NCI-H524 (cell line): ENCODE measurements at regions not wholly inside any gene's neighbourhood (a gene's known extent, or its start where the extent isn't known, plus 50 kb on each side); places are given as distances from the start of the nearest gene placed in this dataset.
"Not testable (repeated sequence)": the region's sequence is repeated elsewhere in the genome, so short reads cannot be mapped to it uniquely, and the experiment has no call there.

Experiments used
- DNase-seq, 2 experiments: peaks; one replicate each; lab custom pipeline; 2025; lab: John Stamatoyannopoulos, UW

DNA sequence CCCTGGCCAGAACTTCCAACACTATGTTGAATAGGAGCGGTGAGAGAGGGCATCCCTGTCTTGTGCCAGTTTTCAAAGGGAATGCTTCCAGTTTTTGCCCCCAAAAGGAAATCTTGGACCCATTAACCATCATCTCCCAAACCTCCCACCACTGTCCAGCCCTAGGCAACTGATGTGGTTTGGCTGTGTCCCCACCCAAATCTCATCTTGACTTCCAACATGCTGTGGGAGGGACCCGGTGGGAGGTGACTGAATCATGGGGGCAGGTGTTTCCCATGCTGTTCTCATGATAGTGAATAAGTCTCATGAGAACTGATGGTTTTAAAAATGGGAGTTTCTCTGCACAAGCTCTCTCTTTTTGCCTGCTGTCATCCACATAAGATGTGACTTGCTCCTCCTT is 119.1 kb upstream of the RMDN2 start:
- DNase-seq = not testable (repeated sequence)

DNA sequence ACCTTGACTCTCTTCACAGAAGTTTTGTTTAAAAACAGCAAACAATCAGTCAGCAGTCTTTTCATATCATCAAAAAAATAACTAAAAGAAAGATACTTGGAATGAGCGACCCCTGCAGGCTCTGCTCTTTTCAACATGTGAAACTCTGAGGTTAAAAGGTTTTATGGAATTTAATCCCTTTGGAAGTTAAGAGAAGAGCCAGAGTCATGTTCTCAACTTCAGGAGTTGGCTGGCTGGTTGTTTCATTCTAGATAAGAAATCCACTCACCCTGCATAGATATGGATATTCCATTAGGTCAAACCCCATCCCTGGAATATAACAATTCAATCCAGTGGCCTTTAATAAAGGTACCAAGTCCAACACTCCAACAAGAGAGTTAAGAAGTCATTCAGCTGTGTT is 115.6 kb upstream of the RMDN2 start:
- peak in 1 of 2 experiments; percentile 27 for DNase-seq

- DNase-seq = no peak
These were observed 115.0 kb upstream of the RMDN2 start for GRCh38 chr2:37809931-37810570.

DNA sequence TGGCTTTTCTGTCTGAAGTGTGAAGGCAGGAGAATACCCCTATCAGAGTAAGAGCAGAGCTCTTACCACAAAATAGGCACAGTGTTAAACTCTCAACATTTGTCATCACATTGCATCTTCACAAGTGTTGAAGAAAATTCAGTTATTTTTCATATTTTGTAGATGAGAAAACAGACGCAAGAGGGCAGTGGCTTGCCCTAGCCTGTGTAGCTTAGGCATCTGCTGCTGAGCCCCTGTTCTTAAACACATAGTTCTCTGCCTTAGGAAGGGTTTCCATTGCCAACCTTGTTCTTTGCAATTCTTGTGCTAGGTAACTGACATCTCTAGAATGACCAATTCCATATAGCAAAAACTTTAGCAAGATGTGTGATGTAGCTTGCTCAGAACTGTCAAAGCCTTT is 112.7 kb upstream of the RMDN2 start:
- DNase-seq = no peak

- DNase-seq = no peak
These were observed 112.0 kb upstream of the RMDN2 start for GRCh38 chr2:37812941-37813730.

DNA sequence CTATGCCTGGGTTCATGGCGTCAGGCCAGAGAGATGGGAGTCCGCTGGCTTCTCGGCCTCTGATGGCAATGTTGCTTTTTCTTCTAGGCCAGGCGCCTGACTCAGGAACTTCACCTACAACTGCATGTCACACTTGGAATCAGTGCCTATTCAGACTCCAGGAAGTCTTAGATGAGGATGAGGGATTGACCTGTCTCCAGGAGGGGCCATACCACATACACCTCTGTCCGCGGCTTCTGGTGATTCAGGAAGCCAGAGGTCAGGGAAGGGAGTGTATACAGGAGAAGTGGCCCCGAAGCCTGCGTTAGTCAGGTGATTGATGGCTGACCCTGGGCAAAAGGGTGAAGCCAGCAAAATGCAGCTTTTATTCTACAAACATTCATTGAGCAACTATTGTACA is 109.1 kb upstream of the RMDN2 start:
- no peak for DNase-seq

- no peak for DNase-seq
These were observed 108.4 kb upstream of the RMDN2 start for GRCh38 chr2:37816686-37817085.

DNA sequence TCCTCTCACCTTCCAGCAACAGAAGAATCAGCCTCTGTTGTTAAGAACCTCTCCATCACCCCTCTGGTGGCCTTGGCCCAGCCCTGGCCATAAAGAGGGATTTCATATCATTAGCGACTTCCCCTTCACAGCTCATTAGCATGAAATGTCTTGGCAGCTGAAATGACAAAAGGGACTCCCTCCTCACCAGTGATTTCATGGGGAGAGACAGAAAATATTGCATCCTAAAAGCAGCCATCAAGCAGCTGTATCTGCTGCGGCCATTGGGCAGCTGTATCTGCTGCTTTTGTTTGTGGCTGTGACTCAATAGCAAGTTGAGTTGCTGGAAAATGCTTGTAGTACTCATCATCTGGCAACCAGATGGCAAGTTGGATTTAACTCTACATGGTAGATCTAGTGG is 105.9 kb upstream of the RMDN2 start:
- DNase-seq = peak in 1 of 2 experiments; percentile 27

GRCh38 chr2:37820471-37820986 is 104.6 kb upstream of the RMDN2 start:
- DNase-seq = no peak

- no peak for DNase-seq
These were observed 99.5 kb upstream of the RMDN2 start for GRCh38 chr2:37825586-37825985.

DNA sequence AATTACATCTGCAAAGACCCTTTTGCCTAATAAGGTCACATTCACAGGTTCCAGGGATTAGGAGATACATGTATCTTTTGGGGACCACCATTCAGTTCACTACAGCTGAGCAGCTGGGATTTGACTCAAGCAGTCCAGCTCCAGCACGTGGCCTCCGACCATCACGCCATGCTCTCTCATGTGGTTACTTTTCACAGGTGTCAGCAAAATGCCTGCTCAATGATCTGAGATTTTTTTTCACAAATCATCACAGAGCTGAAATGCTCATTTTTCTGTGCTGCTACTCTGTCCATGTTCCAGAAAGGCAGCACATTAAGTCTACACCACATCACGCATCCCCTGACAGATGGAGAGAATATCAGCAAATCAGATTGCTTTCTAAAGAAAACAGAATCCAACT is 98.5 kb upstream of the RMDN2 start:
- DNase-seq = no peak

DNA sequence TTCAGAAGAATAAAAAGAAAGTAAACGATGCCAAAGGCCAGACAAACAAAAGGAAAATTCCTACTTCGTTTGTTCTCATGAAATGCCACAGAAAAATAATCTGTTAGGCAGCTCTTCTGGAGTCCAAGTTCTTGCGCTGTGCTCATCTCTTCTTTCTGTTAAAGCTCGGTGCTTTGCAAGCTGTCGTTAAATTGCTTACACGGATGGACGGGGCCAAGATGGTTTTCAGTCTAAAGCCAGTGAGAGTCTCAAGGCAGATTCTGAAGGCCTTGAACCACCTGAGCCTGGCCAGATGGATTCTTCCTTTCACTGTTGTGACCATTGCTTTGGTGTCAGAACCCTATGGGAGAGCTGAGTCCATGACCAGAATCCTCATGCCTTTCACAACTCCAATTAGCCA is 97.6 kb upstream of the RMDN2 start:
- peak in 1 of 2 experiments; percentile 36 for DNase-seq

DNA sequence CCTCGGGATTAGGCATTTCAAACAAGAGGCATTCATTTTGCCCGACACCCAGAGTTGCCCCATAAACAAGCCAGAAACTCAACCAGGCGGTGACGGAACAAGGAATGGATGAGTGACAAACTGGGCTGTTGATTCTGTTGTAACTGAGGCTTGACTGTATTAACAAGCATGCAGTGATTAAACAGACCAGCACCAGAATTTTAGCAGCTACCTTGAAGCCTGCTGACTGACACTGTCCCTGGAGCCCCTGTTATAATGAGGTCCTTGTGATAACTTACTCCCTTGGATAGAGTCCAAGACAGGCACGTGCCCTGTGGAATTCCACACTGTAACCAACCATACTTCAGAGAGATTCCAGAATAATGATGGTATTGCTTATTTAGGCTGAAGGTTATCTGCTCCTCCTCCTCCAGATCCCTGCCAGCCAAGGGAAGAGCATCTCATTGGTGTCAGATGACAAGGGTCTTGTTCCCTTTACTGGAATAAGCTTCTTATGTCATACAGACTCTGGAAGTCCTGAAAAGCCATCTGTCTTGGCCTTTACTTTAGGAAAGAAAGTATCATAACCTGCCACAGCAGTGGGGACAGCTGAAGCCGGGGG is 97.1 kb upstream of the RMDN2 start:
- DNase-seq = peak; percentile 92 to 98

- no peak for DNase-seq
These were observed 95.9 kb upstream of the RMDN2 start for GRCh38 chr2:37829202-37829601.

DNA sequence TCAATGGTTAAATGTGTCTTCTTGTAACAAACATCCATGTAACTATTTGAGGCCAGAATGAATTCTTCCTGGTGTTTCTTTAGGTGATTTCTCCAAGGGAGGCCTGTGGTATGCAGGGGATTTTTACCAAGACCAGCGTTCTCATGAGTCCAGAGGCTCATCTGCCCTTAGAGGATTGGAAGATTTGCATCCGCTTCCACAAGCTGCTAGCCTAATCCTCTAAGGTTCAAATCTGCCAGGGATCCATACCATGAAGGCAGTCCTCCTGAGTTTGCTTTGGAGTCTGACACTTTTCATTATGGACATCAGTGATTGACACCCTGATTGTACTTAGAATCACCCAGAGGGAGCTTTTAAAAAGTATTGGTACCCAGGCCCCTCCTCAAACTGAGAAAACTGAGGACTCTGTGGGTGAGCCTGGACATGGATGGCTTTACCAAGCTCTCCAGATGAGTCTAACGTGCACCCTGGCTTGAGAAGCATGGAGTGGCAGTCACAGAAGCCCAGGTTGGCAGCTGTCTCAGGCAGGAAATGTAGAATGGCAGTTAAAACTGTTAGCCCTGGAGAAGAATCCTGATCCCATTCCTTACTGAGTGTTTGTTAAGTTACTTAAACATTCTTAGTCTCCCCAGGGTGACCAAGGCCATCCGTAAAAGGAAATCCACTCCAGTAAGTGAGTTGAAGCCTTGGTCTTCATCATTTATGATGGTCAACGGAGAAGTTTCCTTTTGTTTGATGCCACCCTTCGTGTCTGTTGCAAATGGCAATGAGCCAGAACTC is 95.3 kb upstream of the RMDN2 start:
- no peak for DNase-seq

GRCh38 chr2:37830636-37831035 is 94.5 kb upstream of the RMDN2 start:
- no peak for DNase-seq

GRCh38 chr2:37831081-37831780 is 93.9 kb upstream of the RMDN2 start:
- no peak for DNase-seq

DNA sequence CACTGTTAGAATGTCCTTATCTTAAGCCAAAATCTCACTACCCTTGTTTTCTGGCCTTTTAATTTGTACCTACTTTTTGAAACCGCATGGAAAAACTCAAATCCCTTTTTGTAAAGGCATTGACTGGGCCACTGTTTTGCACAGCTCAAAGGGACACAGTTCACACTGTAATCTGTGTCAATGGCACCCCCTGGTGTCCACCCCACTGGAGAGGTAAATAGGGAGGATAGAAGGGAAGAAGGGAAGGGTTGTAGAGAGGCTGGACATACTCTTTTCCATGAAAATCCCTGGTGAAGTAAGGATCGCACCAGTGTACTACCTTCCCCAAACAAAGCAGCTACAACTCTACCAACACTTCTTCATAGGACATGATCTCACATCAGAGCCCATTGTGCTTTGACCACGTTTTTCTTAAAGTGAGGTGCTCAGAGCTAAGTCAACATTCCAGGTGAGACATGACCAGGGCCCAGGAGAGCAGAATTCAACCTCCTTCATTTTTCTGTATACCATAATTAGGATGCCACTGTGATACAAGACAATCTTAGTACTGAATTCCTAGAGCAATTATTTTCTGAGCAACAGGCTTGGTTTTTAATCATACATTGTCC is 92.4 kb upstream of the RMDN2 start:
- DNase-seq = peak; percentile 80 to 82

DNA sequence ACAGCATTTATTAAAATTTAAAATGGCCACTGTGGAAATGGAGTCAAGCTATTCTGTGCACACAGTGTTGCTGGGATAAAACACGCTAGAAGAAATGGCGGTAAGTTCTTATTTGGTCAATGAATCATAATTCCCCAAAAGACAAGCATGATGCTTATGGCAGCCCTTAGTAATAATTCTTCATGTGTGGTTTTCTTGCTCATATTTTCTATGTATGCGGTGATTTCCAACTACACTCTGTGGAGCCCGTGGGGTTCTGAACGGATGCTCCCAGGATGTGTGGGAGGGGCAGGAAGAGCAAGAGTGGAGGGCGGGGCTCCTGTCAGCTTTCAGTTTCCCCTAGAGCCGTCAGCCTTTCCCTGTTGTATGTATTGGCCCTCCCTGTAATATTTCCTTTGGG is 91.7 kb upstream of the RMDN2 start:
- no peak for DNase-seq

DNA sequence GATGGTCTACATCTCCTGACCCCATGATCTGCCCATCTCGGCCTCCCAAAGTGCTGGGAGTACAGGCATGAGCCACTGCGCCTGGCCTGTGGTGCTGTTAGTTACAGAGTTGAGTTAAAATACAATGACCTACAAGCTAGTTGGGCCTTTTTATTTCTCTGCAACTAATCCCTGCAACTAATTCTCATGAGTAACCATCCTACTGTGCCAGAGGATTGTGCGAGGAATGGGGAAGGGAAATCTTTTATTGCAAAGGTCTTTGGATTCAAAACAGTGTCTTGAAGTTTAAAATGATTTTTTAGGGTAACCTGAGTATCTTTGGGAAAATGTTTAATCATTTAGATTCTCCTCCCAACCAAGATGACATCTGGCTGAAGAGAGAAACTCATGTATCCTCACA is 88.8 kb upstream of the RMDN2 start:
- no peak for DNase-seq

DNA sequence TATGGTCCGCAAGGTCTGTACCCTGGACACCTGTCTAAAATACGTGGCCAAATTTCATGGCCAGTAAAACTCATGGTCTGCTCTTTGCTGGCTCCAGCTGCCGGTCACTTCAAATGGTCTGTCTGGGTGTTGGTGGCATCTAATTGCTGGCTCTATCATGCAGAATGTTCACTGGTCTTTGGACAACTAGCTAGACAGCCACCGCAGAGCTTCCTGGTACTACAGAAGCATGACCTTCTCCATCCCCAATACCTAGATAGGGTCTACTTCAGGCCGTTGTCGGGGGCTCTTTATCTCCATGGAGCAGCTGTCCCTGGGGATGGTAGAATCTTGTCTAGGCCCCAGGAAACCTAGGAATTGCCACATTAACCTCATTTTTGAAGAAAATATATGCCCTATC is 88.4 kb upstream of the RMDN2 start:
- no peak for DNase-seq
